GM12891 (cell line): ENCODE measurements at regions not wholly inside any gene's neighbourhood (a gene's known extent, or its start where the extent isn't known, plus 50 kb on each side); places are given as distances from the start of the nearest gene placed in this dataset.

Experiments used
- POLR2AphosphoS5 ChIP-seq: IDR thresholded peaks from 2 replicates; pipeline ENCODE4 v1.6.1; 2011; ENCODE audit warnings: low read depth, low read length, control low read depth
- POU2F2 ChIP-seq: IDR thresholded peaks from 2 replicates; pipeline ENCODE4 v1.6.1; 2011; ENCODE audit warnings: low read depth, mild to moderate bottlenecking, control low read depth, low read length, moderate library complexity
- TAF1 ChIP-seq: IDR thresholded peaks from 2 replicates; pipeline ENCODE4 v1.6.1; 2011; ENCODE audit warnings: low read depth, low read length, control low read depth

GRCh38 chr9:1598270-1598669 lies 416.9 kb upstream of the SMARCA2 start:
- TF ChIP-seq TAF1, result no peak
- no peak for TF ChIP-seq POLR2AphosphoS5
- TF ChIP-seq POU2F2, result no peak
